Fibroblast of the aortic adventitia (primary cell): ENCODE measurements at regions not wholly inside any gene's neighbourhood (a gene's known extent, or its start where the extent isn't known, plus 50 kb on each side); places are given as distances from the start of the nearest gene placed in this dataset.

ENCODE experiments used
- DNase-seq: peaks from one replicate; pipeline ENCODE4 v3.0.0-alpha.2; 2010; ENCODE audit warnings: low read depth
- H3K4me3 ChIP-seq: 2 replicates; pipeline ENCODE4 v1.5.1; 2011; ENCODE audit warnings: low read depth, mild to moderate bottlenecking, control low read depth, low read length, moderate library complexity
- CTCF ChIP-seq: IDR thresholded peaks from 2 replicates; pipeline ENCODE4 v1.5.1; 2011; ENCODE audit warnings: mild to moderate bottlenecking, low read length, control low read depth, inconsistent platforms; ENCODE audit not compliant: insufficient read depth

DNA sequence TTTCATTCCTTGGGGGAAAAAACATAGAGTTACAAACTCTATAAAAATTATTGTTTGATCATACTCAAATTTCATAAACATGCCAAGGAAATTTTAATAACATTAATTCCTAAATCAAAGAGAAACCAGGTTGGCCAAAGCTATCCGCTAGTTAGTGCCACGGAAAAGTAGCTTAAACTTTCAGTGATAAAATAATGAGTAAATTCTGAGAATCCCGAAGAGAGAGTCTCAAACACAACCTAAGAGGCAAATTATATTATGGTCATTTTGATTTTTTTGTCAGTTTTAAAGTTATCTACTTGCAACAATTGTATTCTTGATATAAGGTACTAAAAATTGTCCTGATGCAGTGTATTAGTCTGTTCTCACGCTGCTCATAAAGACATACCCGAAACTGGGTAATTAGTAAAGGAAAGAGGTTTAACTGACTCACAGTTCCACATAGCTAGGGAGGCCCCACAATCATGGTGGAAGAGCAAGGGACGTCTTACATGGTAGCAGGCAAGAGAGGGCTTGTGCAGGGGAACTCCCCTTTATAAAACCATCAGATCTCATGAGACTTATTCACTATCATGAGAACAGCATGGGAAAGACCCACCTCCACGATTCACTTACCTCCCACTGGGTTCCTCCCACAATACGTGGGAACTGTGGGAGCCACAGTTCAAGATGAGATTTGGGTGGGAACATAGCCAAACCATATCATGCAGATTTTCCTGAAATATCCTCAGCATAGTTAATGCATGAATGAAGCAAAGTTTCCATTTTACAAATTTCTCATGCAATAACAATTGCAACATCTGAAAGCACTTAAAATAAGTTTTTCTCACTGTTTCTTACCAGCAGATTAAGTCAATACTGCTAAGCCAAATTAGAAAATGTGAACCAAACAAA lies 205.9 kb upstream of the STK17B start:
- H3K4me3 ChIP-seq: no peak overlapping the region
- TF ChIP-seq CTCF: no peak
- peak; percentile 78 for DNase-seq

- DNase-seq: no peak
- no peak overlapping the region for H3K4me3 ChIP-seq
- TF ChIP-seq CTCF: no peak
Measured at GRCh38 chr2:196379600-196379999, 208.2 kb upstream of the STK17B start.

DNA sequence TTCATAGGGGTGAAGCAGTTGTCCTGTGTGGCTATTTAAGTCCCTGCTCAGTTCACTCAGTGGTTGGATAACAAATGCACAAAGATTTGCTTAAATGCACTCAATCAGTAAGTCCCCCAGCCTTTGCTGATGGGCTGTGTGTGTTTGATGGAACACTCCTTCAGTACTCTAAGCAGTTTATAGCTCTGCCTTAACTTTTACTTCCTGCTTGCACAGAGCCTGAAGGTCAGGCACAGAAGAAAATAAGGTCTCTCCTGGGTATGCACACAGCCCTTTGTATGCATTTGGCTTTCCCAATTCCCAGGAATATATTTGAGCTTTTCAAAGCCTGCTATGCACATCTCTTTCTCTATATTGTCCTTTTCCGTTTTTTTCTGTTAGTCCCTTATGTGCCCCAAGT lies 208.7 kb upstream of the STK17B start:
- no peak overlapping the region for H3K4me3 ChIP-seq
- no peak for TF ChIP-seq CTCF
- no peak for DNase-seq

DNA sequence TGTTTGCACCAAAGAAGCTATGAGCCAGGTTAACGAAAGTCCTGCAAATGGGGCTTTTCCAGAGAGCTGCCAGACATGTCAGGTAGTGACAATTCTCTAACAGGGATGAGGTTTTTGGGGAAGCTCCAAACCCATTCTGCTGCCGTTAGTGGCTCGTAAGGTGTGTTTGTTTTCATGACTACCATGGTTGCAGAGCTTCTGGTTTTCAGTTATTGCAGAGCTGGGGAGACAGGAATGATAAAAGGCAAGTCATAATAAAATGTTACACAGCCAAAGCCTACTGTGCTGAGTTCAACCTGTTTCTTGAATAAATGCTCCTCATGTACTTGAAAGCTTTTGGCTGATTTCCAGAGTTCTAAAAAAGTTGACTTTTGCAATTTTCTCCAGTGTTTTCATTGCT lies 209.2 kb upstream of the STK17B start:
- no peak overlapping the region for H3K4me3 ChIP-seq
- DNase-seq: no peak
- no peak for TF ChIP-seq CTCF

GRCh38 chr2:196381464-196381863 lies 210.1 kb upstream of the STK17B start:
- TF ChIP-seq CTCF: no peak
- DNase-seq: no peak
- H3K4me3 ChIP-seq: no peak overlapping the region

GRCh38 chr2:196383799-196384198 lies 212.4 kb upstream of the STK17B start:
- no peak for DNase-seq
- H3K4me3 ChIP-seq: no peak overlapping the region

More at GRCh38 chr2:196383799-196384198, 212.4 kb upstream of the STK17B start:
- no peak for TF ChIP-seq CTCF
